CD4-positive, alpha-beta T cell (primary cell): ENCODE measurements at regions not wholly inside any gene's neighbourhood (a gene's known extent, or its start where the extent isn't known, plus 50 kb on each side); places are given as distances from the start of the nearest gene placed in this dataset.

ENCODE experiments used
- ATAC-seq: fragments of 200-7000 bp; cut with Tn5 transposase; one replicate; pipeline ENCODE4 v1.10.0; 2022; ENCODE audit warnings: mild to moderate bottlenecking; ENCODE audit not compliant: poor library complexity
- CTCF ChIA-PET: fragments of 350-600 bp; sonication (Branson Sonifier 250); formaldehyde crosslinking; loops from one replicate; lab custom pipeline; 2021; ENCODE audit warnings: antibody characterized with exemption, inconsistent platforms; lab: Charles Lee
- POLR2A ChIA-PET: fragments of 350-600 bp; sonication (Branson Sonifier 250); formaldehyde crosslinking; loops from one replicate; lab custom pipeline; 2021; ENCODE audit warnings: antibody characterized with exemption, inconsistent platforms; lab: Charles Lee
- DNase-seq, 14 experiments: peaks; one replicate each; pipeline ENCODE4 v3.0.0-alpha.2; 2013 to 2020; ENCODE audit warnings: mixed read lengths in 2 of 14
- H3K27ac ChIP-seq, 2 donors: one replicate each; pipeline versions ENCODE4 v1.5.1 to v1.7.0; 2013; ENCODE audit warnings: low read length in 2 of 2, low read depth in 1 of 2, mild to moderate bottlenecking in 1 of 2
- H3K27me3 ChIP-seq, 2 experiments: 1 replicate in 1 of 2; 2 replicates in 1 of 2; pipeline versions ENCODE4 v1.6.1 to v1.7.0; 2013; ENCODE audit warnings: low read length in 2 of 2, control low read depth in 1 of 2, mild to moderate bottlenecking in 1 of 2, moderate library complexity in 1 of 2; ENCODE audit not compliant: insufficient read depth in 2 of 2, control insufficient read depth in 1 of 2
- H3K36me3 ChIP-seq: one replicate; pipeline ENCODE4 v1.6.1; 2013; ENCODE audit warnings: low read length, control low read depth; ENCODE audit not compliant: insufficient read depth
- H3K4me1 ChIP-seq: one replicate; pipeline ENCODE4 v1.6.1; 2013; ENCODE audit warnings: low read length, control low read depth; ENCODE audit not compliant: insufficient read depth
- H3K4me3 ChIP-seq: one replicate; pipeline ENCODE4 v1.5.1; 2013; ENCODE audit warnings: mild to moderate bottlenecking, low read length, moderate library complexity
- H3K9me3 ChIP-seq, 2 experiments: 1 replicate in 1 of 2; 2 replicates in 1 of 2; pipeline versions ENCODE4 v1.6.1 to v1.7.0; 2013; ENCODE audit warnings: low read length in 2 of 2, mild to moderate bottlenecking in 2 of 2, control low read depth in 1 of 2, moderate library complexity in 1 of 2; ENCODE audit not compliant: control insufficient read depth in 1 of 2, insufficient read depth in 1 of 2
- H3K27ac Mint-ChIP-seq: one replicate; pipeline ENCODE4 v1.8.0; 2020; ENCODE audit warnings: mixed read lengths
- H3K27me3 Mint-ChIP-seq: one replicate; pipeline ENCODE4 v1.8.0; 2021; ENCODE audit warnings: mixed read lengths
- H3K36me3 Mint-ChIP-seq: one replicate; pipeline ENCODE4 v1.8.0; 2021; ENCODE audit warnings: low read depth, mixed read lengths
- H3K4me1 Mint-ChIP-seq: one replicate; pipeline ENCODE4 v1.8.0; 2021; ENCODE audit warnings: low read depth, mixed read lengths
- H3K4me3 Mint-ChIP-seq: one replicate; pipeline ENCODE4 v1.8.0; 2020; ENCODE audit warnings: mild to moderate bottlenecking, mixed read lengths
- H3K9me3 Mint-ChIP-seq: one replicate; pipeline ENCODE4 v1.8.0; 2020; ENCODE audit warnings: mixed read lengths
- CTCF ChIP-seq: fragments of 200-600 bp; IDR thresholded peaks from one replicate; pipeline ENCODE4 v1.8.0; 2022; ENCODE audit warnings: antibody characterized with exemption, mild to moderate bottlenecking
- intact Hi-C, 2 experiments: fragments of 100-400 bp; cut with DNase I in 1 of 2; cut with micrococcal nuclease in 1 of 2; formaldehyde crosslinking; loops; one replicate each; pipeline versions ENCODE4 v1.15.1 to v1.9.0; 2023 to 2025; cut with DNase I, micrococcal nuclease

GRCh38 chr4:124445071-124445470, 267.5 kb downstream of the ANKRD50 start:
- ChIA-PET POLR2A (no interaction called here), CTCF (no interaction called here)
- Mint-ChIP-seq H3K27ac (no peak overlapping the region), H3K4me1 (no peaks in the 10 kb centered on the region), H3K36me3 (no peaks in the 10 kb centered on the region), H3K4me3 (no peak overlapping the region), H3K27me3 (no peaks in the 10 kb centered on the region), H3K9me3 (peaks cover 10% of the 10 kb centered on the region)
- H3K27ac ChIP-seq: no peak overlapping the region
- intact Hi-C loops: no loop called here
- H3K36me3 ChIP-seq: no peaks in the 10 kb centered on the region
- ATAC-seq (no peak), DNase-seq (no peak)
- no peaks in the 10 kb centered on the region for H3K4me1 ChIP-seq
- peaks cover 0 to 18% of the 10 kb centered on the region in 2 experiments for H3K9me3 ChIP-seq
- no peaks in the 10 kb centered on the region for H3K27me3 ChIP-seq
- TF ChIP-seq CTCF: no peak
- H3K4me3 ChIP-seq: no peak overlapping the region

GRCh38 chr4:124449881-124450280, 262.7 kb downstream of the ANKRD50 start:
- Histone ChIP-seq H3K27ac (no peak overlapping the region), H3K36me3 (no peaks in the 10 kb centered on the region), H3K27me3 (no peaks in the 10 kb centered on the region), H3K9me3 (peaks cover 0 to 14% of the 10 kb centered on the region in 2 experiments), H3K4me3 (no peak overlapping the region), H3K4me1 (no peaks in the 10 kb centered on the region)
- peaks cover 5% of the 10 kb centered on the region for H3K9me3 Mint-ChIP-seq
- DNase-seq (no peak), ATAC-seq (no peak)
- H3K27me3 Mint-ChIP-seq: no peaks in the 10 kb centered on the region
- intact Hi-C loops: no loop called here
- H3K4me1 Mint-ChIP-seq: no peaks in the 10 kb centered on the region
- H3K27ac Mint-ChIP-seq: no peak overlapping the region
- no peak for TF ChIP-seq CTCF
- CTCF ChIA-PET: no interaction called here
- H3K36me3 Mint-ChIP-seq: no peaks in the 10 kb centered on the region
- H3K4me3 Mint-ChIP-seq: no peak overlapping the region
- POLR2A ChIA-PET: no interaction called here

GRCh38 chr4:124450851-124451250, 261.7 kb downstream of the ANKRD50 start:
- Histone ChIP-seq H3K9me3 (peaks cover 0 to 7% of the 10 kb centered on the region in 2 experiments), H3K4me1 (no peaks in the 10 kb centered on the region), H3K4me3 (no peak overlapping the region), H3K36me3 (no peaks in the 10 kb centered on the region), H3K27ac (no peak overlapping the region), H3K27me3 (no peaks in the 10 kb centered on the region)
- Mint-ChIP-seq H3K4me1 (no peaks in the 10 kb centered on the region), H3K4me3 (no peak overlapping the region), H3K27ac (no peak overlapping the region), H3K27me3 (no peaks in the 10 kb centered on the region), H3K9me3 (peaks cover 5% of the 10 kb centered on the region), H3K36me3 (no peaks in the 10 kb centered on the region)
- CTCF ChIA-PET: no interaction called here
- POLR2A ChIA-PET: no interaction called here
- TF ChIP-seq CTCF: no peak
- ATAC-seq (no peak), DNase-seq (no peak)
- intact Hi-C loops: no loop called here
